ENCODE measurements at regions not wholly inside any gene's neighbourhood (a gene's known extent, or its start where the extent isn't known, plus 50 kb on each side); places are given as distances from the start of the nearest gene placed in this dataset.

DNA sequence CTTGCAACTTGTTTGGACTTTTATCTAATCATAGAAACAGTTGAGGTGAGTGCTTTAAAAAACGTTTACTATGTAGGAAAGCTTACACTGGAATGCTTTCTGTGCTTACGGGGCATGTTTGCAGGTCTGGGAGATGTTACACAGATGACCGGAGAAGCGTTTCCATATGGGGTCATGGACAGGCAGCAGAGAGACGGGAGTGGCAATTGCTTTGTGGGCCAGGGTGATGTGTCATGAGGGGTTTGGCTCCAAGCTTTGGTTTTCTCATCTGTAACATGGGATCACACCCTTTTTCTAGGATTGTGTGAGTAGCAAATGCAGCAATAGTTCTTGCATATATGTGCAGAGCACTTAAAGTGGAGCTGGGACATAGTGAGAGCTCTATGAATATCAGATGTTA is 174.8 kb upstream of the MKI67 start:
- TF ChIP-seq, protein P1, sequence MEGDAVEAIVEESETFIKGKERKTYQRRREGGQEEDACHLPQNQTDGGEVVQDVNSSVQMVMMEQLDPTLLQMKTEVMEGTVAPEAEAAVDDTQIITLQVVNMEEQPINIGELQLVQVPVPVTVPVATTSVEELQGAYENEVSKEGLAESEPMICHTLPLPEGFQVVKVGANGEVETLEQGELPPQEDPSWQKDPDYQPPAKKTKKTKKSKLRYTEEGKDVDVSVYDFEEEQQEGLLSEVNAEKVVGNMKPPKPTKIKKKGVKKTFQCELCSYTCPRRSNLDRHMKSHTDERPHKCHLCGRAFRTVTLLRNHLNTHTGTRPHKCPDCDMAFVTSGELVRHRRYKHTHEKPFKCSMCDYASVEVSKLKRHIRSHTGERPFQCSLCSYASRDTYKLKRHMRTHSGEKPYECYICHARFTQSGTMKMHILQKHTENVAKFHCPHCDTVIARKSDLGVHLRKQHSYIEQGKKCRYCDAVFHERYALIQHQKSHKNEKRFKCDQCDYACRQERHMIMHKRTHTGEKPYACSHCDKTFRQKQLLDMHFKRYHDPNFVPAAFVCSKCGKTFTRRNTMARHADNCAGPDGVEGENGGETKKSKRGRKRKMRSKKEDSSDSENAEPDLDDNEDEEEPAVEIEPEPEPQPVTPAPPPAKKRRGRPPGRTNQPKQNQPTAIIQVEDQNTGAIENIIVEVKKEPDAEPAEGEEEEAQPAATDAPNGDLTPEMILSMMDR (conservative IDR thresholded peaks at IDR 0.05; ENCODE audit: low read depth, low read length): no peak
- TF ChIP-seq EZH2 (IDR thresholded peaks at IDR 0.05; ENCODE audit: low read length, unreplicated experiment): no peak
- TF ChIP-seq EZH2phosphoT487 (IDR thresholded peaks at IDR 0.05; ENCODE audit: borderline replicate concordance, low read length): no peak

Data from PC-3 (cell line).